Suprapubic skin (tissue), 4 donors: ENCODE measurements at regions not wholly inside any gene's neighbourhood (a gene's known extent, or its start where the extent isn't known, plus 50 kb on each side); places are given as distances from the start of the nearest gene placed in this dataset.

Experiments used
- DNase-seq, 2 donors: peaks; one replicate each; pipeline ENCODE4 v3.0.0-alpha.2; 2019; ENCODE audit warnings: low spot score in 2 of 2
- H3K27ac ChIP-seq: fragments of 200-600 bp; sonication (generic); one replicate; pipeline ENCODE4 v1.5.1; 2019
- H3K27me3 ChIP-seq: fragments of 200-600 bp; sonication (generic); one replicate; pipeline ENCODE4 v1.5.1; 2019
- H3K36me3 ChIP-seq: fragments of 200-600 bp; sonication (generic); one replicate; pipeline ENCODE4 v1.5.1; 2019
- H3K4me1 ChIP-seq: fragments of 200-600 bp; sonication (generic); one replicate; pipeline ENCODE4 v1.5.1; 2019
- H3K4me3 ChIP-seq: fragments of 200-600 bp; sonication (generic); one replicate; pipeline ENCODE4 v1.5.1; 2019; ENCODE audit warnings: mild to moderate bottlenecking
- H3K9me3 ChIP-seq: fragments of 200-600 bp; sonication (generic); one replicate; pipeline ENCODE4 v1.5.1; 2019
- CTCF ChIP-seq, 2 donors: fragments of 200-600 bp in 1 of 2; fragments of 450-650 bp in 1 of 2; sonication (generic) in 1 of 2; IDR thresholded peaks; one replicate each; pipeline ENCODE4 v1.5.1; 2016 to 2019; ENCODE audit warnings: antibody characterized with exemption in 2 of 2, mild to moderate bottlenecking in 1 of 2, moderate library complexity in 1 of 2
- EP300 ChIP-seq: sonication (generic); formaldehyde crosslinking; IDR thresholded peaks from one replicate; pipeline ENCODE4 v1.6.1; 2017; ENCODE audit warnings: antibody characterized with exemption
- POLR2A ChIP-seq, 2 donors: fragments of 450-650 bp; IDR thresholded peaks; one replicate each; pipeline ENCODE4 v1.6.1; 2017; ENCODE audit warnings: antibody characterized with exemption in 2 of 2, mild to moderate bottlenecking in 2 of 2, moderate library complexity in 2 of 2
- POLR2AphosphoS5 ChIP-seq, 3 donors: sonication (generic); formaldehyde crosslinking; IDR thresholded peaks; one replicate each; pipeline ENCODE4 v1.6.1; 2017; ENCODE audit warnings: antibody characterized with exemption in 3 of 3
- WGBS: methylation state at CpG from one replicate; pipeline ENCODE4 v1.1.5; 2018; 5-methylcytosine and 5-hydroxymethylcytosine counted together

DNA sequence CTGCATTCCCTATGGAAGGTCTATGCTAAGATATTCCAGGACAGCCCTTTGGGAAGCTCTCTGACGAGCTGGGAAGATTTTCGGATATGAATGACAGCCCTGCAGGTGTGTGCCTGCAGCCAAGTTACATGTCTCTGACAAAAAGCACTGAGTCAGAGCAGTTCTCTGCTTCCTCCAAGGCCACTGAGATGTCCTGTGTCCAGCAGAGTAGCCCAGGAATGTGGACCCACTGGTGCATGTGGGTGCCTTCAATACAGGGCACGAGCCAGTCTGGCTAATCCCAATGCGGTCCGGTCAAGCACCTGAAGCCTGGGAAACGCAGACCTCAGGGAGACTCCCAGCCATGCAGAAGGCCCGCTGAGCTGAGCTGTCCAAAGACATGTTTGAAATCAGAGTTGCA, 565.7 kb downstream of the TCERG1L start:
- Histone ChIP-seq H3K4me3 (no peak overlapping the region), H3K27me3 (peaks cover 16% of the 10 kb centered on the region), H3K36me3 (no peaks in the 10 kb centered on the region), H3K9me3 (no peaks in the 10 kb centered on the region), H3K27ac (no peak overlapping the region), H3K4me1 (no peaks in the 10 kb centered on the region)
- 63% methylated on average over 7 of the region's 7 CpGs for WGBS
- DNase-seq, result peak; percentile 29 to 32
- no peak for TF ChIP-seq POLR2A (IDR thresholded peaks at IDR 0.05)
- TF ChIP-seq POLR2AphosphoS5 (IDR thresholded peaks at IDR 0.05), result no peak
- no peak for TF ChIP-seq EP300
- no peak for TF ChIP-seq CTCF (IDR thresholded peaks at IDR 0.05)

DNA sequence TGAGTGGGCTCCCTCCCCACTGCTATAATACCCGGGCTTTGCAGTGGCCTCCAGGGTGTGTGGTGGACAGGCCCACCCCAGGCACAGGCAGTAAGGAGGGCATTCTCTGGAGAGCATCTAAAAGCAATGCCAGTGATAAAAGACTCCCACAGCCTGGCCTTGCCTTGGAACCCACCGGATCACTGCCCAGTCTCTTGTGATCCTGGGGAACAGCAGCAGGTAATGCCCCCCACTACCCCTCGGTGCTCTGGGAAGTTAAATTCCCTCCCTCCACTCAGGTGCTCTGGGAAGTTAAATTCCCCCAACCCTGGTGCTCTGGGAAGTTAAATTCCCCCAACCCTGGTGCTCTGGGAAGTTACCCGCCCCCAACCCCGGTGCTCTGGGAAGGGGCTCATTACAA, 565.2 kb downstream of the TCERG1L start:
- H3K36me3 ChIP-seq, result no peaks in the 10 kb centered on the region
- 76% methylated on average over 3 of the region's 5 CpGs for WGBS
- no peaks in the 10 kb centered on the region for H3K4me1 ChIP-seq
- peak; percentile 6 to 50 for DNase-seq
- TF ChIP-seq CTCF (IDR thresholded peaks at IDR 0.05), result no peak
- TF ChIP-seq POLR2AphosphoS5 (IDR thresholded peaks at IDR 0.05), result no peak
- no peak for TF ChIP-seq EP300
- no peak for TF ChIP-seq POLR2A (IDR thresholded peaks at IDR 0.05)
- H3K27me3 ChIP-seq, result peaks cover 16% of the 10 kb centered on the region
- no peaks in the 10 kb centered on the region for H3K9me3 ChIP-seq
- H3K4me3 ChIP-seq, result no peak overlapping the region
- no peak overlapping the region for H3K27ac ChIP-seq

DNA sequence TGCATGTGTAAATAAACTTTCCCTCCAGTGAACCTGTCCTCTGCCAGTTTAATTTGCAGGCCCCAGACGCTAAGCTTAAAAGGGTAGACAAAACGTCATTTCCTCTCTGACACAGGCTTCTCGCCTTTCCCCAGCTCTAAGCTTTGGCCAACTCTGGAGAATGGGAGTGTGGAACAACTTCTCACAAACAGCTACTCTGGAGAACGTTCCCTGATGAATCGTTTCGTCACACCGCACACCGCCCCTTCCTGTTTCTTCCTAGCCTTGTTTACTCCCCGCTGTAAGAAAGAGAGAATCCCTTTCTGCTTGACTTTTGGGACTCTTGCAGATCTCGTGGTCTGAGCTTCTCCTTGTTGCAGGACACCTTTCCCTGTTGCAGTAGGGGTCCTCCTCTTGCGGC, 564.2 kb downstream of the TCERG1L start:
- no peak overlapping the region for H3K4me3 ChIP-seq
- DNase-seq, result peak; percentile 9 to 29
- no peaks in the 10 kb centered on the region for H3K9me3 ChIP-seq
- H3K36me3 ChIP-seq, result no peaks in the 10 kb centered on the region
- TF ChIP-seq POLR2AphosphoS5 (IDR thresholded peaks at IDR 0.05) (no peak), CTCF (IDR thresholded peaks at IDR 0.05) (no peak), POLR2A (IDR thresholded peaks at IDR 0.05) (no peak), EP300 (no peak)
- H3K4me1 ChIP-seq, result no peaks in the 10 kb centered on the region
- peaks cover 17% of the 10 kb centered on the region for H3K27me3 ChIP-seq
- WGBS, result 59% methylated on average over 11 of the region's 11 CpGs
- H3K27ac ChIP-seq, result no peak overlapping the region

DNA sequence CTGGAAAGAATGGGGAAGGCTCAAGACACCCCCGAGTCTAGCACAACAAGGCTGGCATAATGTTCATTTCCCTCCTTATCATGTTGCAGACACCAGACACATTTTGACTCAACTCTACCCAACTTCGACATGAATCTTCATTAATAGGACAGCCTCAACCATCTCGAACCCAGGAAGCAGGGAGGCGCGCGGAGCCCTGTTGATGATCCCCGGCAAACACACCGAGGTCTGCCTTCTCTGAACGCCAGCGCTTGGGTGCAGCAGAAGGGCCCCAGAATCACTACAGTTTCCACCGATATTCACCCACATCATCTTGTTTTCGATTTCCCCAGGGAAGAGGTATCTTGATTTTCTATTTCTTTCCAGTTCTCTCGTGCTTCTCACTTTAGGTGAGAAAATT, 563.6 kb downstream of the TCERG1L start:
- no peak overlapping the region for H3K27ac ChIP-seq
- H3K36me3 ChIP-seq, result no peaks in the 10 kb centered on the region
- TF ChIP-seq CTCF (IDR thresholded peaks at IDR 0.05) (no peak), POLR2A (IDR thresholded peaks at IDR 0.05) (no peak), EP300 (no peak), POLR2AphosphoS5 (IDR thresholded peaks at IDR 0.05) (no peak)
- WGBS, result 89% methylated on average over 13 of the region's 13 CpGs
- peak; percentile 28 to 55 for DNase-seq
- H3K9me3 ChIP-seq, result no peaks in the 10 kb centered on the region
- peaks cover 20% of the 10 kb centered on the region for H3K27me3 ChIP-seq
- no peaks in the 10 kb centered on the region for H3K4me1 ChIP-seq
- no peak overlapping the region for H3K4me3 ChIP-seq

GRCh38 chr10:130748409-130749057, 563.0 kb downstream of the TCERG1L start:
- H3K27me3 ChIP-seq, result peaks cover 20% of the 10 kb centered on the region
- peak; percentile 38 to 44 for DNase-seq
- no peak for TF ChIP-seq EP300
- no peak for TF ChIP-seq POLR2AphosphoS5 (IDR thresholded peaks at IDR 0.05)
- TF ChIP-seq CTCF (IDR thresholded peaks at IDR 0.05), result no peak
- no peak for TF ChIP-seq POLR2A (IDR thresholded peaks at IDR 0.05)
- no peaks in the 10 kb centered on the region for H3K9me3 ChIP-seq
- H3K36me3 ChIP-seq, result no peaks in the 10 kb centered on the region
- no peak overlapping the region for H3K27ac ChIP-seq
- H3K4me1 ChIP-seq, result no peaks in the 10 kb centered on the region
- no peak overlapping the region for H3K4me3 ChIP-seq
- 64% methylated on average over 14 of the region's 14 CpGs for whole genome bisulfite sequencing
